Sigmoid colon (tissue), 3 donors: ENCODE measurements at regions not wholly inside any gene's neighbourhood (a gene's known extent, or its start where the extent isn't known, plus 50 kb on each side); places are given as distances from the start of the nearest gene placed in this dataset.

ENCODE experiments used
- POLR2A ChIP-seq, 2 donors: fragments of 450-650 bp; IDR thresholded peaks; one replicate each; pipeline ENCODE4 v1.6.1; 2016; ENCODE audit warnings: antibody characterized with exemption in 2 of 2, mild to moderate bottlenecking in 2 of 2, moderate library complexity in 2 of 2
- TF ChIP-seq, protein P1 (sequence below), 4 experiments: fragments of 450-650 bp in 3 of 4; fragments of 200-600 bp in 1 of 4; IDR thresholded peaks; one replicate each; pipeline ENCODE4 v1.5.1; 2016 to 2019; ENCODE audit warnings: antibody characterized with exemption in 4 of 4, mild to moderate bottlenecking in 3 of 4, moderate library complexity in 2 of 4

DNA sequence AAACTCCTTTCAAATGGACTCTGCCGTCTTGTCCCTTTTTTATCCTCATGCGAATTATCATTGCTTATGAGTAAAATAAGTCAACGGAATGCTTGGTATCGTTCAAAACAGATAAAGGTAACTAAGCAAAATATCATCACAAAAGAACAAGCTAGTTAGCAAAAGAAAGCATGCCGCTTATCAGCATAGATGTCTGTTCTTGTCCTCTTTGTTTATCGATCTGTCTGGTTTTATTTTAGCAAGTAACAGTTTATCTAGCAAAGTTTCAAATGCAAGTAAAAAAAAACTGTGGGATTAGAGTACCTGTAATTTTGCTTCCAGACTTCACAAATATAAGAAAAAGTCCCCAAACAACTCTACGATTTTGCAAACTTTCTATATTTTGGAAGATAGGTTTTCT is 561.5 kb downstream of the USP25 start:
- TF ChIP-seq POLR2A (IDR thresholded peaks at IDR 0.05) = no peak
- TF ChIP-seq, protein P1, sequence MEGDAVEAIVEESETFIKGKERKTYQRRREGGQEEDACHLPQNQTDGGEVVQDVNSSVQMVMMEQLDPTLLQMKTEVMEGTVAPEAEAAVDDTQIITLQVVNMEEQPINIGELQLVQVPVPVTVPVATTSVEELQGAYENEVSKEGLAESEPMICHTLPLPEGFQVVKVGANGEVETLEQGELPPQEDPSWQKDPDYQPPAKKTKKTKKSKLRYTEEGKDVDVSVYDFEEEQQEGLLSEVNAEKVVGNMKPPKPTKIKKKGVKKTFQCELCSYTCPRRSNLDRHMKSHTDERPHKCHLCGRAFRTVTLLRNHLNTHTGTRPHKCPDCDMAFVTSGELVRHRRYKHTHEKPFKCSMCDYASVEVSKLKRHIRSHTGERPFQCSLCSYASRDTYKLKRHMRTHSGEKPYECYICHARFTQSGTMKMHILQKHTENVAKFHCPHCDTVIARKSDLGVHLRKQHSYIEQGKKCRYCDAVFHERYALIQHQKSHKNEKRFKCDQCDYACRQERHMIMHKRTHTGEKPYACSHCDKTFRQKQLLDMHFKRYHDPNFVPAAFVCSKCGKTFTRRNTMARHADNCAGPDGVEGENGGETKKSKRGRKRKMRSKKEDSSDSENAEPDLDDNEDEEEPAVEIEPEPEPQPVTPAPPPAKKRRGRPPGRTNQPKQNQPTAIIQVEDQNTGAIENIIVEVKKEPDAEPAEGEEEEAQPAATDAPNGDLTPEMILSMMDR (IDR thresholded peaks at IDR 0.05) = no peak
